HG02763 (cell line): ENCODE measurements at regions not wholly inside any gene's neighbourhood (a gene's known extent, or its start where the extent isn't known, plus 50 kb on each side); places are given as distances from the start of the nearest gene placed in this dataset.
"Not testable (repeated sequence)": the region's sequence is repeated elsewhere in the genome, so short reads cannot be mapped to it uniquely, and the experiment has no call there.

Source experiments
- ATAC-seq: cut with Tn5 transposase; IDR thresholded peaks from one replicate; pipeline ENCODE4 v1.9.1; 2021; ENCODE audit warnings: mild to moderate bottlenecking, moderate library complexity; ENCODE audit not compliant: unreplicated experiment

DNA sequence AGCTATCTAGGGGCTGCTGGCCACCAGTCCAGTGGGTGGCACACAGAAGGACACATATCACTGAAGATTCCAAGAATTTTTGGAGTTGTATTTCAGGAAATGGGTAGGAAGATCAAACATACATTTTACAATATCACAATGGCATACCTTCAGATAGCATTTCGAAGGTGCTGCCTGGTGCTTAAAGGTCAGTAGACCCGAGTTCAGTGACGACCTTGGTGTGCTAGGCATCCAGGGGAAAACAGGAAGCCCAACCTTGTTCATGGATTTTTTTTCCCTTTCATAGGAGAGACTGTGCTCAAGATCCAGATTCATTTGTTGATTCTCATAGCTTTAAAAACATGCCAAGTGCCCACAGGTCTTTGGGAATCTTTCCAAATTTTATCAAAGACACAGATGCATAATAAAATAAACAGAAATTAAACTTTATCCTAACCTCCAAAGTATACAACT lies 51.0 kb upstream of the RCBTB2 start:
- ATAC-seq = no peak

DNA sequence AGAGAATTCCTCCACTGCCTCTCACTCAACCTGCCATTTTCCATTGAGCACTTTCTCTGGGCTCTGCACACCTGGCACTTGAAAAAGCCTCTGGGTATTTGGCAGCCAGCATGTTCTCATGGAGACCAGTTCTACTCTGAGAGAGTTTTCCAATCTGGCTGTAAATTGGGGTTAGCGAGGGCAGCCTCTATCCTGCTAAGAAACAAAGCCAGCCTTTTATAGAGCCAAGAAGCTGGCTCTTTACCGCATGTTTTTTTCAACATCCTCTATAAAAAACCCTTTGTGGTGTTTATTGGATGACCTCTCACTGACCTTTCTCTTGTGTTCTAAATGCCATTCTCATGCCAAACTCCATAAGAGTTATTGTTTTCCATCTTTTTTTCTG lies 52.6 kb upstream of the RCBTB2 start:
- ATAC-seq = no peak

DNA sequence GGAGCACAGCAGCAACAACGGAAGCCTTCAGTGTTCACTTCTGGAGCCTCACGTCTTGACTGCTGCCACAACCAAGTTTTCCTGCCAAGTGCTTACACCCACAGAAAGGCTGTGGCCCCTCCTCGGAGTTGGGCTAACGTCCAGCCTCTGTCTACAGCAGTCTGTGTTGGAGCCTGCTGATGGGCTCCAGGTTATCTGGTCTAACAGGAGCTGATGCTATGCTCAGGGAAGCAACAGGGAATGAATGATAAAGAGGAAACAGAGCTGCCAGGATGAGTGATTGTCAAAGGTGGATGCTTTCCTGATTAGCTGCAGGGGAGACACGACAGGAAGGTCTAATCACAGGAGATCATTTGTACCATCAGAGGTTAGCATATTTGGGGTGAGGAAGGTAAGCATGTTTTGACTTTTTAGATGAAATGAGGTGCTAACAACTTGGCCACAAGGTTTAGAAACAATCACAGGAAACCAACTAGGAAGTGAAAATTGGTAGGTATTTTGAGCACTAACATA lies 53.8 kb upstream of the RCBTB2 start:
- ATAC-seq = no peak

DNA sequence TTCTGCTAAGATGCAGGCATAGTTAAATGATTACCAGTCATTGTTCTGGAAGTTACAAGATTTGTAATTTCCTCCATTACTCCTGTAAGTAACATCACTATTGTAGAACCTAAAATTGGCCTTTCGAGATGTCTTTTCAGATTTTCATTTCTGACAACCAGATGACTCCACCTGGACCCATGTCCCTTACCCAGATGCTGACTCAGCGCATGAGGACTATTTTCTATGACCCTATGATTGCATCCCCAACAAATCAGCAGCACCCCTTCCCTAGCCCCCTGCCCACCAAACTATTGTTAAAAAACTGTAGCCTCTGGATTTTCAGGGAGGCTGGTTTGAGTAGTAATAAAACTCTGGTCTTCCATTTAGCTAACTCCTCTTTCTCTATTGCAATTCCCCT lies 55.2 kb upstream of the RCBTB2 start:
- no peak for ATAC-seq

DNA sequence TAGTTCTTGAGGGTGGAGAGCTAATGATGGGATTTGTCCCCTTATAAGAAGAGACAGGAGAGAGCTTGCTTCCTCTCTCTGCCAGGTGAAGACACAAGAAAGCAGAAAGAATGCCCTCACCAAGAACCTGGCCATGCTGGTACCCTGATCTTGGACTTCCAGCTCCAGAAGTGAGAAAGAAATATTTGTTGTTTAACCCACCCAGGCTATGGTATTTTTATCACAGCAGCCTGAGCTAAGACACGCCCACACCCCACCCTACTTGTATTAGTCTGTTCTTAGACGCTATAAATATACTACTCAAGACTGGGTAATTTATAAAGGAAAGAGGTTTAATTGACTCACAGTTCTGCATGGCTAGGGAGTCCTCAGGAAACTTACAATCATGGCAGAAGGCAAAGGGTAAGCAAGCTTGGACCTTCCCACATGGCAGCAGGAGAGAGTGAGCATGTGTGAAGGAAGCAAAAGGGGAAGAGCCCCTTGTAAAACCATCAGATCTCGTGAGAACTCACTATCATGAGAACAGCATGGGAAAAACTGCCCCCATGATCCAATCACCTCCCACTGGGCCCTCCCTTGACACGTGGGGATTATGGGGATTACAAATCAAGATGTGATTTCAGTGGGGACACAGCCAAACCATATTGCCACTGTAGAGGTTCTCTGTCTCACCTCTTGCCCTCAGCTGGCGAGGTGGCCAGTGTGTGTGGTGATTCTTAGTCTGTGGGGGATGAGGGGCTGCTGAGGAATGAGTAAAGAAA lies 57.4 kb upstream of the RCBTB2 start:
- ATAC-seq = no peak

DNA sequence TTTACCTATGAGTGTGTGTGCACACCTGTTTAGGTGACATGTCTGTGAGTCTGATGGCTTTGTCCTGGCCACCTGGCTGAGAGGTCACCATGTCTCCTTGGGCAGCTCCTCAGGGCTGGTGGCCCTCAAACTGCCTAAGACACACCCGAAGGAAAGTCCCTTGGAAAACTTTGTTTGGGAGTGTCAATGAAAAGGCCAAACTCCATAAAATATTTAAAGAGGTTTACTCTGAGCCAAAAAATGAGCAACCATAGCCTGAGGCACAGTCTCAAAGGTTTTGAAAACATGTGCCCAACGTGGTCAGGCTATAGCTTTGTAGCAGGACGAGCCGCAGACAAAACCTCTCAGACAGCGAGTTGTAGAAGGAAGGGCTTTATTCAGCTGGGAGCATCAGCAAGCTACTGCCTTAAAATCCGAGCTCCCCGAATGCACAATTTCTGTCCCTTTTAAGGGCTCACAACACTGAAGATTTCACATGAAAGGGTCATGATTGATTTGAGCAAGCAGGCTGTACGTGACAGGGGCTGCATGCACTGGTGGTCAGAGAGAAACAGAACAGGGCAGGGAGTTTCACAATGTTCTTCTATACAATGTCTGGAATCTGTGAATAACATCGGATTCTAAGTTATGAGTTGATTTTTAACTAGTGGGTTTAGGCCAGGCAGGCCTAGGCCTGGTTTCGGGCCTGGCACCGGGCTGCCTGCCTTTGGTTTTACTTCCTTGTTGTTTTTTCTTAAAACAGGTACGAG lies 58.4 kb upstream of the RCBTB2 start:
- not testable (repeated sequence) for ATAC-seq

DNA sequence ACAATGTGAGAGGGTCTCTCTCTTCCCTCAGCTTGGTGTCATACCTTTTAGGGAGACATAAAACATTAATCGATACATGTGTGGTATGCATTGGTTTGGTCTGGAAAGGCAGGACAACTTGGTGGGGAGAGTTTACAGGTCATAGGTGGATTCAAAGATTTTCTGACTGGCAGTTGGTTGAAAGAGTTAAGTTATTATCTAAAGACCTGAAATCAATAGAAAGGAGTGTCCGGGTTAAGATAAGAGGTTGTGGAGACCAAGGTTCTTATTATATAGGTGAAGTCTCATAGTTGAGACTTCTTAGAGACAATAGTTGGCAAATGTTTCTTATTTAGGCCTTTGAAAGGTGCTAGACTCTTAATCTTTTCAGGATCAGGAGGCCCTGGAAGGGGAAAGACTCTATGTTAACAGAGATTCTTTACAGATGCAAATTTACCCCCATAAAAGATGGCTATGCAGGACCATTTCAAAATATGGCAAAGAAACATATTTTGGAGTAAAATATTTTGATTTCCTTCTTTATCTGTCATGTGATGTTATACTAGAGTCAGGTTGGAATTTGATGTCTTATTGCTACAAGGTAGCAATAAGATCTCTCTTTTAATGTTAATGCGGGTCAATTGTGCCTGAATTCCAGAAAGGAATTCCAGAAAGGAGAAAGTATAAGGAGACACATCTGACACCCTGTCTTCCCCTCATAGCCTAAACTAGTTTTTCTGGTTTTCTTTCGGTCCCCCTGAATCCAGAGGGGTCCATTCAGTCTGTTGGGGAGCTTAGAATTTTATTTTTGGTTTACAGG lies 59.2 kb upstream of the RCBTB2 start:
- no peak for ATAC-seq

DNA sequence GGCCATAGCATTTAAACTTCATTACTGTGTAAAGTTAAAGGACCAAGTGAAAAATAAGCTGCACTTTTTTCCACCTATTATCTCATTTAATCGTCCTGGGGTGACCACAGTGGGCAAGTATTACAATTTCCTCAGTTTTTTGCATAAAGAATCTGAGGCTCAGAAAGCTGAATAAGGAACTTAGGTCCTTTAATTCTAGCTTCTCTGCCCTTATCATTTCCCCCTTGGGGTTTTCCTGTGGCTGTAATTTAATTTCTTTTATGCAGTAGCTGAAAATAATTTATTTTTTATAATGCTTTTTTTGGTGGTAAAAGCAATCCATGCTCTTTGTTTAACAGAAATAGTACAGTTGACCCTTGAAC lies 59.8 kb upstream of the RCBTB2 start:
- no peak for ATAC-seq

DNA sequence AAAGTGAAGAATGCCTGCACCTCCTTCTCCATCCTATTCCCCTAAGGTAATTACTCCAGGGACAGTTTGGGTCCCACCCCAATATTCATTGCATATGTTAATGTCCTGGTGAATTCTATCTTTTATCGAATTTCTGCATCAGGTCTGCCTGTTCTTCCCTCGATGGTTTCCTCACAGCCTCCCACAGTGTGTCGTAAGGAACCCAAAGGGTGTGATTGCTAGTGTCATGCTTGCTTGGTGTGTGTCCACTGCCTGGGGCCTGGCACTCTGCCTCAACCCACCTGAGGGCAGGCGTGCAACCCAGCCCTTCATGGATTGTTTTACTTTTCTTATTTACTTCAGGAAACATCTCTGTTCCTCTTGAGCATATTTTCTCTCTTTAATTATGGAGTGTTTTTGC lies 60.2 kb upstream of the CYSLTR2 start:
- ATAC-seq = no peak

DNA sequence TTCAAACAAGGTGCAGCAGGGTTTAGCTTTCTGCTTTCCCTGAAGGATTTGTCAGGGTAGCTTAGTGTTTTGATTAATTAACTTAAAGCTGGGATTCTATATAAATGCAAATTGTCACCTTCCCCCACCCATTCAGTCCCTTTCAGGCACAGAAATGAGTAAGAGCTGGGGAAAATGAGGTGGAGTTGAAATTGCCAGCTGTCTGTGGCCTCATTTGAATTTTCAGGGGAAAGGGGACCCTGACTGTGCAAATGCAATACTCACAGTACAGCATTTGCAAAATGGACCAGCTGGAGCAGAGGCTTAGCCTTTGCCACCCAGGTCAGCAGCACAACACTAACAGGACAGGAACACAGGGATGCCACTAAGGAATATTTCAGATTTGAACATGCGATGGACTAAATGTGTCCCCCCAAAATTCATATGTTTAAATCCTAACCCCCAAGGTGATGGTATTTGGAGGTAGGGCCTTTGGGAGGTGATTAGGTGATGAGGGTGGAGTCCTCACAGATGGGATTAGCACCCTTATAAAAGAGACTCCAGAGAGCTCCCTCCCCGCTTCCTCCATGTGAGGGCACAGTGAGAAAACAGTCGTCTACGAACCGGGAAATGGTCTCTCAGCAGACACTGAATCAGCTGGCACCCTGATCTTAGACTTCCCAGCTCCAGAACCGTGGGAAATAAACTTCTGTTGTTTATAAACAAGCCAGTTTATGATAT lies 59.5 kb upstream of the CYSLTR2 start:
- ATAC-seq = peak; percentile 47

DNA sequence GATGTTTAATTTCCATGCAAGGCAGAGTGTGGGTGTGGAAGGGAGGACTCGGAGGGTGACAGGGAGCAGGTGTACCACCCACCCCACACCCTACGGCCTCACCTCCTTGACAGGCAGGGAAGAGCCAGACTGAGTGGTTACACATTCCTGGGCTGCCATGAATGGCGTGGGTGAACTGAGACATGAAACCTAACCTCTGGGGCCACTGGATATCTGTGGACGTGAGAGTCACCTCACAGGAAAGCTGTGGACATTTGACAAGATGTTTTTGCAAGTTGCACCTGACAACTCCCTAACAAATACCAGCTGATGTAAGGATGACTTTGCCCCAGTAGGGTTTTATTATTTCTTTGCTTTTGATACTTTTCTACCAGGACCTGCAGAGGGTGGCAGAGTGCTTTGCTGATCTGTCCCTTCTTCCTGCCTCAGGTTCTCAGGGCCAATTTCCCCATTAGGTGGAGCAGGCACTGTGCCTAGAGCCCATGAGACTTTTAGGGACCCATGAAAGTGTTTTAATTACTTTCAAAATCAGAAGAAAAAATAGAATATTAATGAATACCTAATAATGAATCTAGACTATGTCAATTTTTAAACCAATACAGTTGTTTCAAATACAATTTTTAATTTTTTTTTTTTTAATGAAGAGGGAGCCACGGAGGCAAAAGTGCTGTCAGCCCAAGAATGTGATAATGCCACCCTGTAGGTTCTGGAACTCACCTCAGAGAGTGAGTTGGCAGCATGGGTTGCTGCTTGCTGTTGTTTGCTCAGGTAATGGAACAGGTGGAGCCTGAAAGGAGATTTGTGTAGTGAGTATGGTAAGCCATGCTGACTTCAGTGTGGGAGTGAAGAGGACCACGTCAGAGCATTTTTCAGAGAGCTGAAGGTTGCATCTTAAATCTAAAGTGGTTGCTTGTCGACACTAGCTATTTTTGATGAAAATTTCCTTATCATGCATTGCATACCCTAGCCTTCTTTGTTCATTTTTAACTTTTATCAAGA lies 58.0 kb upstream of the CYSLTR2 start:
- ATAC-seq = no peak

DNA sequence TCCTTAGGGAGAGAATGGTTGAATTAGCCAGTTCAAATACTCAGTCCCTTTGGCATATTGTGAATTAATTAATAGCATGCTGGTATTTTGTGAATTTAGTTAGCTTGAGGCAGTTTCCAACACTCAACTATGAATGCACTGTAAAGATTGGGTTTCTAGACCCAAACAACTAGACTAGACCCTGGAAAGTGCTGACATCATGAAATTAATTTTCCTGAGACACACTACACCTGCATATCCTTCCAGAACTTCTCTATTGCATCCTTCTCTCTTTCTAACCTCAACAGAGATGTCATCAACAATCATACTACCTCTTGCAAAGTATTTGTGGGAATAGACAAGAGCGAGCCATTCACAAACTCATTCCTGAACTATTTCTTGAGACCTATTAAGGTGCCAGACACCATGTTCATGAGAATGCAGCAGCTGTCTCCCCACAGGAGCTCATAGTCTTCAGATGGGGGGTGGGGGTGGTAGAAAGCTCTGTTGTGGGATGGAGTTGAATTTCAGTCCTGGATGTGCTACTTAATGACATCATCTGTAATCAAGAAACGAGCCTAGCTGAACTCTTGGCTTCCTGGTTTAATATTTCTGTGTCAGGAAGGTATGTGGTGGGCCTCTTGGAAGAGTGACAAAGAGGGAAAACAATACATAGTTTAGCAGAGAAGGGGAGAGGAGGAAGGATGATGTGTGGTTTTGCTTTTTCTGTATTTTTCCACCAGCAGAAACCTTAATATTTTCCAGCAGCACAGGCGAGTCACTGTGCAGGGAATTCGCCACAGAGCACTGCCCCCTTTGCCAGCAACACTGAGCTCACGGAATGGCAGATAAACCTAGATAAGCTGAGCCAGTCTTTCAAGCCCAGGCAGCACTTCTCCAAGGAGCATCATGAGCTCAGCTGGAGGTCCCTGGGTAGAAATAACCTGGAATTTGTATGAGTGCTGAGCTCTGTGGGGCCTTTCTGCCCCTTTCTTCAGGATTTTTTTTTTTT lies 53.1 kb upstream of the CYSLTR2 start:
- no peak for ATAC-seq

DNA sequence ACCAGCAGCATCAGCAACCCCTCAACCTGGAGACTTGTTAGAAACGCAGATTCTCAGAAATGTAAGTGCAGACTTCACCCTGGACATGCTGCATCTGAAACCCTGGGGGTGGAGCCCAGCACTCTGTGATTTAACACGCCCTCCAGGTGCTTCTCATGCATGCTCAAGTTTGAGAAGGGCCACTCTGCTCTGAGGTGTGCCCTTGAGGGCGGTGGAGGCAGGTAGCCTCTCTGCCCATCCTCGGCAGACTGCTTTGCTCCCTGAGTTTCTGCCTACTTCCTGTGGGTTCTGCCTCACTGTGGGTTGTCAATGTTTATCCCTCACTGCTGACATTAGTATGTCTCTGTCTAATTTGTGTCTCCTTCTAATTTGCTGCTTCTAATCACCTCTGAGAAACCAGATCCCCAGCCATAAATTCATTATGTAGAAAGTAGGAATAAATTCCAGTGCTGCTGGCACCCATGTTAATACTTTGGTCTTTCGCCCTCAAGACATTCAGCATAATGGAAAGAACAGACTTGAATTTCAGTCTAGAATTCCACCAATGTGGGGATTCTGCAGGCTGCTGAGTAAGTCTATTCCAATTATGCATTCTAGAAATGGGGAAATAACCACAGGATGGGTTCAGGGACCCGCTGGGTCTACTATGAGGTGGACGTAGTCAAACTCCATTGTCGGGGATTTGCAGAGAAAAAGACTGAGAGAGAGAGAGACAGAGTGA lies 51.3 kb upstream of the CYSLTR2 start:
- no peak for ATAC-seq

DNA sequence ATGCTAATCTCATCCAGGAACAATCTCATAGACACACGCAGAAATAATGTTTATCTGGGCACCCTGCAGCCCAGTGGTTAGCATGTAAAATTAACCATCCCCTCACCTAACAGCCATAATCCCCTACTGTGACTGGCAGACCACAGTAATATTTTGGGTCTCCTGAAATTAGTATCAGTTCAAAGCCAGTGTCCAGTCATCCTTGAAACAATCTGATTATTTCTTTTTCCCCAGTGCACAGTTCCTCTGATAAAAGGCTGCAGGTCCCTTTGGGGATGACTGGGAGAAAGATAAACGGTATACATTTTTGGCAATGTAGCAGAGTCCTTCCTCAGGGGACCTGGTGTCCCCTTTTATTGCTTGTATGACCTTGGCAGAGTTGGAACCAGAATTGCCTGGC lies 50.4 kb upstream of the CYSLTR2 start:
- ATAC-seq = no peak
